ENCODE measurements at regions not wholly inside any gene's neighbourhood (a gene's known extent, or its start where the extent isn't known, plus 50 kb on each side); places are given as distances from the start of the nearest gene placed in this dataset.

DNA sequence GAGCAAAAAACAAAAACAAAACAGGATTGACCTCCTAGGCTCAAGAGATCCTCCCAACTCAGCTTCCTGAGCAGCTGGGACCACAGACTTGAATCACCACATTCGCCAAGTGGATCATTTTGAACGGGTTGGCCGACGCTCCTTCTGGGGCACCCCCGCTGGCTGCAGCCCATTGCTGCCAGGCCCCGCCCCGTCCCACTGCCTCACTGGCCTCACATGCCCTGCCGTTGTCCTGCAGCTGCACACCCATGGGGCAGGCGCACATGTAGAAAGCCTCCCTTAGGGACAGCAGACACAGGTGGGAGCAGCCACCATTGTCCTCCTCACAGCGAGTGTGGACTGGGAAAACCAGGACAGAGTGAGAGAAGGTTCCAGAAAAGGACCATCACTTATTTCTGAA, 154.5 kb downstream of the CRYBB2 start:
- TF ChIP-seq, protein P1, sequence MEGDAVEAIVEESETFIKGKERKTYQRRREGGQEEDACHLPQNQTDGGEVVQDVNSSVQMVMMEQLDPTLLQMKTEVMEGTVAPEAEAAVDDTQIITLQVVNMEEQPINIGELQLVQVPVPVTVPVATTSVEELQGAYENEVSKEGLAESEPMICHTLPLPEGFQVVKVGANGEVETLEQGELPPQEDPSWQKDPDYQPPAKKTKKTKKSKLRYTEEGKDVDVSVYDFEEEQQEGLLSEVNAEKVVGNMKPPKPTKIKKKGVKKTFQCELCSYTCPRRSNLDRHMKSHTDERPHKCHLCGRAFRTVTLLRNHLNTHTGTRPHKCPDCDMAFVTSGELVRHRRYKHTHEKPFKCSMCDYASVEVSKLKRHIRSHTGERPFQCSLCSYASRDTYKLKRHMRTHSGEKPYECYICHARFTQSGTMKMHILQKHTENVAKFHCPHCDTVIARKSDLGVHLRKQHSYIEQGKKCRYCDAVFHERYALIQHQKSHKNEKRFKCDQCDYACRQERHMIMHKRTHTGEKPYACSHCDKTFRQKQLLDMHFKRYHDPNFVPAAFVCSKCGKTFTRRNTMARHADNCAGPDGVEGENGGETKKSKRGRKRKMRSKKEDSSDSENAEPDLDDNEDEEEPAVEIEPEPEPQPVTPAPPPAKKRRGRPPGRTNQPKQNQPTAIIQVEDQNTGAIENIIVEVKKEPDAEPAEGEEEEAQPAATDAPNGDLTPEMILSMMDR (IDR thresholded peaks at IDR 0.05), result no peak
- no peak for TF ChIP-seq ZFX (IDR thresholded peaks at IDR 0.05; ENCODE audit: borderline replicate concordance)

Data from 22Rv1 (cell line).